ENCODE measurements at regions not wholly inside any gene's neighbourhood (a gene's known extent, or its start where the extent isn't known, plus 50 kb on each side); places are given as distances from the start of the nearest gene placed in this dataset.

GRCh38 chr4:66693694-66694093, 851.6 kb downstream of the CENPC start:
- DNase-seq (ENCODE audit: low read depth), result no peak

- peak; percentile 15 for DNase-seq (ENCODE audit: low read depth)
Observed at GRCh38 chr4:66691101-66691500, 854.2 kb downstream of the CENPC start.

GRCh38 chr4:66688674-66689073, 856.6 kb downstream of the CENPC start:
- peak; percentile 57 for DNase-seq (ENCODE audit: low read depth)

- DNase-seq (ENCODE audit: low read depth), result no peak
Observed at GRCh38 chr4:66687459-66687858, 857.8 kb downstream of the CENPC start.

- no peak for DNase-seq (ENCODE audit: low read depth)
Observed at GRCh38 chr4:66681962-66682361, 863.3 kb downstream of the CENPC start.

- DNase-seq (ENCODE audit: low read depth), result no peak
Observed at GRCh38 chr4:66667249-66667648, 878.1 kb downstream of the CENPC start.

- DNase-seq (ENCODE audit: low read depth), result no peak
Observed at GRCh38 chr4:66662620-66663019, 882.7 kb downstream of the CENPC start.

GRCh38 chr4:66658809-66659208, 886.5 kb downstream of the CENPC start:
- no peak for DNase-seq (ENCODE audit: low read depth)

- DNase-seq (ENCODE audit: low read depth), result no peak
Observed at GRCh38 chr4:66655505-66655904, 889.8 kb downstream of the CENPC start.

GRCh38 chr4:66653937-66654336, 891.4 kb downstream of the CENPC start:
- no peak for DNase-seq (ENCODE audit: low read depth)

GRCh38 chr4:66649236-66649635, 896.1 kb downstream of the CENPC start:
- DNase-seq (ENCODE audit: low read depth), result no peak

- no peak for DNase-seq (ENCODE audit: low read depth)
Observed at GRCh38 chr4:66647926-66648325, 897.4 kb downstream of the CENPC start.

GRCh38 chr4:66647476-66647875, 897.8 kb downstream of the CENPC start:
- DNase-seq (ENCODE audit: low read depth), result peak; percentile 19

GRCh38 chr4:66640233-66640990, 904.9 kb downstream of the CENPC start:
- no peak for DNase-seq (ENCODE audit: low read depth)

GRCh38 chr4:66639361-66639760, 905.9 kb downstream of the CENPC start:
- DNase-seq (ENCODE audit: low read depth), result no peak

GRCh38 chr4:66636349-66636748, 909.0 kb downstream of the CENPC start:
- no peak for DNase-seq (ENCODE audit: low read depth)

GRCh38 chr4:66633477-66633876, 911.8 kb downstream of the CENPC start:
- DNase-seq (ENCODE audit: low read depth), result peak; percentile 23

- no peak for DNase-seq (ENCODE audit: low read depth)
Observed at GRCh38 chr4:66629927-66630326, 915.4 kb downstream of the CENPC start.

GRCh38 chr4:66628146-66628545, 917.2 kb downstream of the CENPC start:
- no peak for DNase-seq (ENCODE audit: low read depth)

- no peak for DNase-seq (ENCODE audit: low read depth)
Observed at GRCh38 chr4:66625480-66625879, 919.8 kb downstream of the CENPC start.

GRCh38 chr4:66613591-66613990, 931.7 kb downstream of the CENPC start:
- DNase-seq (ENCODE audit: low read depth), result peak; percentile 29

- DNase-seq (ENCODE audit: low read depth), result no peak
Observed at GRCh38 chr4:66609014-66609413, 936.3 kb downstream of the CENPC start.

- no peak for DNase-seq (ENCODE audit: low read depth)
Observed at GRCh38 chr4:66606908-66607307, 936.6 kb upstream of the EPHA5 start.

- DNase-seq (ENCODE audit: low read depth), result no peak
Observed at GRCh38 chr4:66606215-66606614, 935.9 kb upstream of the EPHA5 start.

Measured in ELR (cell line).